ENCODE measurements at regions not wholly inside any gene's neighbourhood (a gene's known extent, or its start where the extent isn't known, plus 50 kb on each side); places are given as distances from the start of the nearest gene placed in this dataset.

DNA sequence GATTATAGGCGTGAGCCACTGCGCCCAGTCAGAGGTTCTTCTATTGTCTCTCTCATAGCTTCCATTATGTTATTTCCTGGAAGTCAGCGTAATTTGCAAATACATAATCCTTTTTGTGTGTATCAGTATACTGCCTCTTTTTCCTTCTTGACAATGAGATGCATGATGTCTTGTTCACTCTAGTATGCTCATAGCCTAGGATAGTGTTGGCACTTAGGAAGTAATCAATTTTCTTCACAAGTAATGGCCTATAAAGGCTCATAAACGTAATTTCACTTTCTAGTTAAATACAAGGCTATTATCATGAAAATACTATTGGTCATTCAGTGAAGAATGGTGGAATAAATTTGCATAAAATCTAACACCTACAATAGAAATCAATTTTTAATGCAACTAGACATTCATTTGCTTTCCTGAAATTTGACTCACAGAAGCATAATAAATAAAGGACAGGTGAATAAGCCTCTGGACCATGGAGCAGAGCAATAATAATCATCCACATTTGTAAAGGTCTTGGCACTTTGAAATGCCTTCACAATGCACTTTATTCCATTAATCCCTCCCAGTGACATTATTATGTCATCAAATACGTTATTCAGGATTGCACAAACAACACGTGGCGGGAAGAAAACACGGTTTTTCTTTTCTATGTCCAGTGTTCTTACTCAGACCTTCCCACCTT is 366.9 kb upstream of the BTBD3 start:
- Histone ChIP-seq H3K4me3 (no peak overlapping the region), H3K27ac (no peak overlapping the region), H3K4me1 (no peaks in the 10 kb centered on the region), H3K36me3 (no peaks in the 10 kb centered on the region), H3K27me3 (peaks cover 0 to 4% (median 0%) of the 10 kb centered on the region in 9 donors), H3K9me3 (no peaks in the 10 kb centered on the region)
- ATAC-seq (no peak), DNase-seq (no peak)
- intact Hi-C loops (cut with DNase I) = no loop called here
- TF ChIP-seq POLR2A (IDR thresholded peaks at IDR 0.05) (no peak), CTCF (IDR thresholded peaks at IDR 0.05) (no peak)
- WGBS, 4 donors = 80 to 85% (median 83%) methylated on average over 8 of the region's 8 CpGs

DNA sequence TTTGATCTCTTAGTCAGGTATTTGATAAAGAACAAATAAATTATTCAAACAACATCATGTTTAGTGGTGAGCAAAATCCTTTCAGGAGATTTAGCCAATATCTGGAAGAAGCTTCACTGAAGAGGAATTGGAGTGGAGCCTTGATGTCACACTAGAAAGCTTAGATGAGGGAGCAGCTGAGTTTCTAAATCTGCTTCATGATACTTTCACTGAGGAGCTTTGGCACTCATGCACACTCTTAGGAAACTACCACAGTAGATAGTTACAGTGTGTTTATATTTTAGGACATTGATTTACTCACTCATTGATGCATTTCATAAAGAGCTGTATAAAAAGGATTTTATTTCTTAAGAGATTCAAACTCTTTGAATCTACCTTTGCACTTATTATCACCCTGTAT is 366.2 kb upstream of the BTBD3 start:
- no peak overlapping the region for H3K27ac ChIP-seq
- no peaks in the 10 kb centered on the region for H3K4me1 ChIP-seq
- no peak for ATAC-seq
- intact Hi-C loops (cut with DNase I) = no loop called here
- H3K36me3 ChIP-seq = no peaks in the 10 kb centered on the region
- no peaks in the 10 kb centered on the region for H3K9me3 ChIP-seq
- peaks cover 0 to 4% (median 0%) of the 10 kb centered on the region in 9 donors for H3K27me3 ChIP-seq
- TF ChIP-seq CTCF (IDR thresholded peaks at IDR 0.05) (no peak), POLR2A (IDR thresholded peaks at IDR 0.05) (no peak)
- no peak for DNase-seq
- H3K4me3 ChIP-seq = no peak overlapping the region

GRCh38 chr20:11553603-11554002 is 364.1 kb upstream of the BTBD3 start:
- peaks cover 0 to 4% (median 0%) of the 10 kb centered on the region in 9 donors for H3K27me3 ChIP-seq
- no peaks in the 10 kb centered on the region for H3K36me3 ChIP-seq
- H3K4me3 ChIP-seq = no peak overlapping the region
- H3K4me1 ChIP-seq = no peaks in the 10 kb centered on the region
- no peak for DNase-seq
- H3K27ac ChIP-seq = no peak overlapping the region
- intact Hi-C loops (cut with DNase I) = no loop called here
- WGBS, 4 donors = 63 to 71% (median 67%) methylated on average over 4 of the region's 4 CpGs
- TF ChIP-seq POLR2A (IDR thresholded peaks at IDR 0.05) = no peak
- peak in 9 of 12 donors; percentile 8 to 39 (median 21) for TF ChIP-seq CTCF (IDR thresholded peaks at IDR 0.05)
- ATAC-seq = no peak
- no peaks in the 10 kb centered on the region for H3K9me3 ChIP-seq

GRCh38 chr20:11555510-11555909 is 362.2 kb upstream of the BTBD3 start:
- WGBS, 4 donors = 90 to 97% (median 92%) methylated on average over 2 of the region's 2 CpGs
- DNase-seq = no peak
- intact Hi-C loops (cut with DNase I) = no loop called here
- no peaks in the 10 kb centered on the region for H3K9me3 ChIP-seq
- no peaks in the 10 kb centered on the region for H3K36me3 ChIP-seq
- peaks cover 0 to 4% (median 0%) of the 10 kb centered on the region in 9 donors for H3K27me3 ChIP-seq
- TF ChIP-seq POLR2A (IDR thresholded peaks at IDR 0.05) = no peak
- TF ChIP-seq CTCF (IDR thresholded peaks at IDR 0.05) = no peak
- H3K4me3 ChIP-seq = no peak overlapping the region
- H3K4me1 ChIP-seq = no peaks in the 10 kb centered on the region
- H3K27ac ChIP-seq = no peak overlapping the region
- no peak for ATAC-seq
